ENCODE measurements at regions not wholly inside any gene's neighbourhood (a gene's known extent, or its start where the extent isn't known, plus 50 kb on each side); places are given as distances from the start of the nearest gene placed in this dataset.

- DNase-seq: no peak
Observed at GRCh38 chr3:117632191-117632590, 922.6 kb downstream of the TUSC7 start.

GRCh38 chr3:117633207-117633606 is 923.6 kb downstream of the TUSC7 start:
- no peak for DNase-seq

GRCh38 chr3:117637666-117638065 is 928.1 kb downstream of the TUSC7 start:
- DNase-seq: no peak

- no peak for DNase-seq
Observed at GRCh38 chr3:117644203-117644602, 934.6 kb downstream of the TUSC7 start.

- DNase-seq: no peak
Observed at GRCh38 chr3:117645561-117646242, 936.1 kb downstream of the TUSC7 start.

- DNase-seq: no peak
Observed at GRCh38 chr3:117647435-117647834, 937.9 kb downstream of the TUSC7 start.

GRCh38 chr3:117651246-117651645 is 941.7 kb downstream of the TUSC7 start:
- DNase-seq: no peak

GRCh38 chr3:117656391-117656790 is 946.8 kb downstream of the TUSC7 start:
- no peak for DNase-seq

GRCh38 chr3:117657278-117657677 is 947.7 kb downstream of the TUSC7 start:
- no peak for DNase-seq

- no peak for DNase-seq
Observed at GRCh38 chr3:117660941-117661817, 951.6 kb downstream of the TUSC7 start.

GRCh38 chr3:117661818-117662095 is 952.2 kb downstream of the TUSC7 start:
- DNase-seq: no peak

GRCh38 chr3:117665296-117665695 is 955.7 kb downstream of the TUSC7 start:
- peak; percentile 64 for DNase-seq

GRCh38 chr3:117666325-117666724 is 956.7 kb downstream of the TUSC7 start:
- DNase-seq: no peak

- DNase-seq: no peak
Observed at GRCh38 chr3:117666812-117667211, 957.2 kb downstream of the TUSC7 start.

GRCh38 chr3:117669774-117670173 is 960.2 kb downstream of the TUSC7 start:
- no peak for DNase-seq

- DNase-seq: no peak
Observed at GRCh38 chr3:117671722-117672318, 962.2 kb downstream of the TUSC7 start.

- no peak for DNase-seq
Observed at GRCh38 chr3:117674321-117674720, 964.7 kb downstream of the TUSC7 start.

- DNase-seq: no peak
Observed at GRCh38 chr3:117681619-117682018, 972.0 kb downstream of the TUSC7 start.

- DNase-seq: no peak
Observed at GRCh38 chr3:117687096-117687495, 977.5 kb downstream of the TUSC7 start.

GRCh38 chr3:117688583-117688982 is 979.0 kb downstream of the TUSC7 start:
- DNase-seq: peak; percentile 80

GRCh38 chr3:117691526-117691925 is 981.9 kb downstream of the TUSC7 start:
- DNase-seq: no peak

GRCh38 chr3:117692416-117692995 is 982.9 kb downstream of the TUSC7 start:
- no peak for DNase-seq

- no peak for DNase-seq
Observed at GRCh38 chr3:117695321-117695720, 985.7 kb downstream of the TUSC7 start.

All from SHP77 treated with DMSO at 0.1 percent for 48 hours (cell line).